DOHH2 (cell line): ENCODE measurements at regions not wholly inside any gene's neighbourhood (a gene's known extent, or its start where the extent isn't known, plus 50 kb on each side); places are given as distances from the start of the nearest gene placed in this dataset.

Experiments
- H3F3A ChIP-seq: fragments of 200-600 bp; sonication (generic), shearing (Covaris generic); 2 replicates; pipeline ENCODE4 v1.6.0; 2016; ENCODE audit warnings: antibody characterized with exemption, mild to moderate bottlenecking; ENCODE audit not compliant: control insufficient read depth, insufficient read depth
- H3K27ac ChIP-seq: fragments of 200-600 bp; sonication (generic); 2 replicates; pipeline ENCODE4 v1.5.1; 2014; ENCODE audit warnings: low read depth, mild to moderate bottlenecking, low read length, moderate library complexity
- H3K27me3 ChIP-seq: fragments of 200-600 bp; sonication (generic); 2 replicates; pipeline ENCODE4 v1.6.1; 2014; ENCODE audit warnings: mild to moderate bottlenecking, low read length, mixed read lengths; ENCODE audit not compliant: control insufficient read depth
- H3K36me3 ChIP-seq: fragments of 200-600 bp; sonication (generic); 2 replicates; pipeline ENCODE4 v1.6.1; 2014; ENCODE audit warnings: mild to moderate bottlenecking, low read length, moderate library complexity, mixed read lengths; ENCODE audit not compliant: control insufficient read depth
- H3K4me1 ChIP-seq: fragments of 200-600 bp; sonication (generic); 2 replicates; pipeline ENCODE4 v1.6.1; 2014; ENCODE audit warnings: mild to moderate bottlenecking, low read length, mixed read lengths; ENCODE audit not compliant: control insufficient read depth
- H3K4me2 ChIP-seq: fragments of 200-600 bp; sonication (generic); 2 replicates; pipeline ENCODE4 v1.6.0; 2014; ENCODE audit warnings: mild to moderate bottlenecking, low read length, moderate library complexity
- H3K4me3 ChIP-seq: fragments of 200-600 bp; sonication (generic); 2 replicates; pipeline ENCODE4 v1.5.1; 2014; ENCODE audit warnings: mild to moderate bottlenecking, low read length, mixed read lengths
- H3K79me2 ChIP-seq: fragments of 200-600 bp; sonication (generic); 2 replicates; pipeline ENCODE4 v1.6.1; 2014; ENCODE audit warnings: mild to moderate bottlenecking, low read length, mixed read lengths; ENCODE audit not compliant: control insufficient read depth
- H3K9me2 ChIP-seq: fragments of 200-600 bp; sonication (generic); replicated peaks from 2 replicates; pipeline ENCODE4 v1.6.1; 2014; ENCODE audit warnings: mild to moderate bottlenecking, low read length, mixed read lengths; ENCODE audit not compliant: control insufficient read depth
- H3K9me3 ChIP-seq: fragments of 200-600 bp; sonication (generic); 2 replicates; pipeline ENCODE4 v1.6.1; 2014; ENCODE audit warnings: antibody characterized with exemption, low read length, mixed read lengths; ENCODE audit not compliant: control insufficient read depth, insufficient read depth
- H4K20me1 ChIP-seq: fragments of 200-600 bp; sonication (generic); 2 replicates; pipeline ENCODE4 v1.6.0; 2014; ENCODE audit warnings: low read depth, mild to moderate bottlenecking, antibody characterized with exemption, low read length, moderate library complexity; ENCODE audit not compliant: control insufficient read depth, insufficient read depth
- CTCF ChIP-seq: fragments of 200-600 bp; sonication (generic); IDR thresholded peaks from one replicate; pipeline ENCODE4 v1.5.1; 2014; ENCODE audit warnings: antibody characterized with exemption, mild to moderate bottlenecking, low read depth, low read length; ENCODE audit not compliant: poor library complexity, severe bottlenecking
- EZH2phosphoT487 ChIP-seq: fragments of 200-600 bp; sonication (generic); IDR thresholded peaks from 2 replicates; pipeline ENCODE4 v1.6.1; 2017; ENCODE audit warnings: borderline replicate concordance, mild to moderate bottlenecking, antibody characterized with exemption, low read length, moderate library complexity, mixed read lengths

GRCh38 chr1:72781038-72781437, 498.7 kb upstream of the NEGR1 start:
- Histone ChIP-seq H3K4me1 (no peaks in the 10 kb centered on the region), H3K4me3 (no peak overlapping the region), H3K9me3 (no peaks in the 10 kb centered on the region), H3F3A (no peaks in the 10 kb centered on the region), H3K27me3 (no peaks in the 10 kb centered on the region), H3K9me2 (no peaks in the 10 kb centered on the region), H4K20me1 (no peaks in the 10 kb centered on the region), H3K27ac (no peak overlapping the region), H3K4me2 (no peak overlapping the region), H3K36me3 (no peaks in the 10 kb centered on the region), H3K79me2 (no peaks in the 10 kb centered on the region)
- no peak for TF ChIP-seq EZH2phosphoT487
- TF ChIP-seq CTCF = no peak

- Histone ChIP-seq H3K9me3 (no peaks in the 10 kb centered on the region), H3K36me3 (no peaks in the 10 kb centered on the region), H3K27ac (no peak overlapping the region), H3K27me3 (no peaks in the 10 kb centered on the region), H3K79me2 (no peaks in the 10 kb centered on the region), H3K4me1 (no peaks in the 10 kb centered on the region), H3K4me2 (no peak overlapping the region), H4K20me1 (no peaks in the 10 kb centered on the region), H3K9me2 (no peaks in the 10 kb centered on the region), H3F3A (no peaks in the 10 kb centered on the region), H3K4me3 (no peak overlapping the region)
- TF ChIP-seq EZH2phosphoT487 (no peak), CTCF (no peak)
These were observed 497.9 kb upstream of the NEGR1 start for GRCh38 chr1:72780212-72780611.

- H3K4me1 ChIP-seq = no peaks in the 10 kb centered on the region
- H3K36me3 ChIP-seq = no peaks in the 10 kb centered on the region
- H3K27me3 ChIP-seq = no peaks in the 10 kb centered on the region
- no peaks in the 10 kb centered on the region for H3K79me2 ChIP-seq
- no peak overlapping the region for H3K4me3 ChIP-seq
- no peaks in the 10 kb centered on the region for H3K9me2 ChIP-seq
- no peak overlapping the region for H3K27ac ChIP-seq
- no peaks in the 10 kb centered on the region for H3K9me3 ChIP-seq
- H4K20me1 ChIP-seq = no peaks in the 10 kb centered on the region
- H3F3A ChIP-seq = no peaks in the 10 kb centered on the region
- H3K4me2 ChIP-seq = no peak overlapping the region
- TF ChIP-seq EZH2phosphoT487 (no peak), CTCF (no peak)
These were observed 495.6 kb upstream of the NEGR1 start for GRCh38 chr1:72777918-72778317.

- H3K4me1 ChIP-seq = no peaks in the 10 kb centered on the region
These were observed 481.1 kb upstream of the NEGR1 start for GRCh38 chr1:72763481-72763880.

More at GRCh38 chr1:72763481-72763880, 481.1 kb upstream of the NEGR1 start:
- Histone ChIP-seq H3K79me2 (no peaks in the 10 kb centered on the region), H3K4me3 (no peak overlapping the region), H3K9me2 (no peaks in the 10 kb centered on the region), H3F3A (no peaks in the 10 kb centered on the region), H3K4me2 (no peak overlapping the region), H3K27me3 (no peaks in the 10 kb centered on the region), H3K27ac (no peak overlapping the region), H4K20me1 (no peaks in the 10 kb centered on the region), H3K9me3 (no peaks in the 10 kb centered on the region), H3K36me3 (no peaks in the 10 kb centered on the region)
- no peak for TF ChIP-seq CTCF
- TF ChIP-seq EZH2phosphoT487 = no peak
